Large intestine (tissue), 3 donors: ENCODE measurements at regions not wholly inside any gene's neighbourhood (a gene's known extent, or its start where the extent isn't known, plus 50 kb on each side); places are given as distances from the start of the nearest gene placed in this dataset.

Source experiments
- DNase-seq, 2 donors: peaks; one replicate each; pipeline versions ENCODE4 v3.0.0 to v3.0.0-alpha.2; 2013
- H3K27ac ChIP-seq: one replicate; pipeline ENCODE4 v1.5.1; 2013; ENCODE audit warnings: low read length
- H3K27me3 ChIP-seq: 2 replicates; pipeline ENCODE4 v1.6.1; 2013; ENCODE audit warnings: low read length; ENCODE audit not compliant: control insufficient read depth, insufficient read depth
- H3K36me3 ChIP-seq: 2 replicates; pipeline ENCODE4 v1.6.1; 2013; ENCODE audit warnings: low read length; ENCODE audit not compliant: control insufficient read depth, insufficient read depth
- H3K4me1 ChIP-seq: one replicate; pipeline ENCODE4 v1.6.1; 2013; ENCODE audit warnings: low read length; ENCODE audit not compliant: control insufficient read depth, insufficient read depth
- H3K4me3 ChIP-seq: one replicate; pipeline ENCODE4 v1.5.1; 2013; ENCODE audit warnings: low read length
- H3K9me3 ChIP-seq: one replicate; pipeline ENCODE4 v1.6.1; 2013; ENCODE audit warnings: mild to moderate bottlenecking, low read depth, low read length, moderate library complexity; ENCODE audit not compliant: control insufficient read depth
- WGBS: methylation state at CpG from one replicate; pipeline ENCODE4 v1.1.5; 2013; ENCODE audit warnings: low lambda C conversion rate; ENCODE audit not compliant: insufficient coverage; 5-methylcytosine and 5-hydroxymethylcytosine counted together

- H3K36me3 ChIP-seq = no peaks in the 10 kb centered on the region
- H3K27ac ChIP-seq = no peak overlapping the region
- H3K4me3 ChIP-seq = no peak overlapping the region
- DNase-seq = no peak
- no peaks in the 10 kb centered on the region for H3K9me3 ChIP-seq
- no peaks in the 10 kb centered on the region for H3K27me3 ChIP-seq
- no CpG with 5 or more reads among the region's 4 CpGs for WGBS
- H3K4me1 ChIP-seq = no peaks in the 10 kb centered on the region
Measured at GRCh38 chr5:86030753-86031152, 587.0 kb upstream of the COX7C start.

GRCh38 chr5:86038566-86038965 is 579.2 kb upstream of the COX7C start:
- H3K27ac ChIP-seq = no peak overlapping the region
- DNase-seq = no peak
- H3K4me1 ChIP-seq = no peaks in the 10 kb centered on the region
- H3K4me3 ChIP-seq = no peak overlapping the region
- H3K9me3 ChIP-seq = no peaks in the 10 kb centered on the region
- H3K36me3 ChIP-seq = no peaks in the 10 kb centered on the region
- H3K27me3 ChIP-seq = no peaks in the 10 kb centered on the region
- 100% methylated on average over 1 of the region's 3 CpGs for WGBS

- Histone ChIP-seq H3K36me3 (no peaks in the 10 kb centered on the region), H3K27ac (no peak overlapping the region), H3K9me3 (no peaks in the 10 kb centered on the region), H3K4me3 (no peak overlapping the region), H3K27me3 (no peaks in the 10 kb centered on the region), H3K4me1 (no peaks in the 10 kb centered on the region)
- WGBS = 100% methylated on average over 1 of the region's 7 CpGs
- DNase-seq = no peak
Measured at GRCh38 chr5:86039351-86039750, 578.4 kb upstream of the COX7C start.

- Histone ChIP-seq H3K27ac (no peak overlapping the region), H3K4me1 (no peaks in the 10 kb centered on the region), H3K27me3 (no peaks in the 10 kb centered on the region), H3K4me3 (no peak overlapping the region), H3K36me3 (no peaks in the 10 kb centered on the region), H3K9me3 (no peaks in the 10 kb centered on the region)
- no peak for DNase-seq
- no CpG with 5 or more reads among the region's 1 CpG for WGBS
Measured at GRCh38 chr5:86070719-86071118, 547.0 kb upstream of the COX7C start.

GRCh38 chr5:86074297-86074696 is 543.4 kb upstream of the COX7C start:
- 100% methylated on average over 1 of the region's 3 CpGs for WGBS

GRCh38 chr5:86075139-86075538 is 542.6 kb upstream of the COX7C start:
- no peak overlapping the region for H3K27ac ChIP-seq
- H3K9me3 ChIP-seq = no peaks in the 10 kb centered on the region
- no peaks in the 10 kb centered on the region for H3K36me3 ChIP-seq
- H3K27me3 ChIP-seq = no peaks in the 10 kb centered on the region
- 80% methylated on average over 4 of the region's 6 CpGs for WGBS
- H3K4me3 ChIP-seq = no peak overlapping the region
- no peaks in the 10 kb centered on the region for H3K4me1 ChIP-seq
- no peak for DNase-seq

More at GRCh38 chr5:86074297-86074696, 543.4 kb upstream of the COX7C start:
- H3K4me1 ChIP-seq = no peaks in the 10 kb centered on the region
- H3K27ac ChIP-seq = no peak overlapping the region
- H3K27me3 ChIP-seq = no peaks in the 10 kb centered on the region
- no peak for DNase-seq
- H3K4me3 ChIP-seq = no peak overlapping the region
- no peaks in the 10 kb centered on the region for H3K36me3 ChIP-seq
- H3K9me3 ChIP-seq = no peaks in the 10 kb centered on the region

GRCh38 chr5:86095092-86095491 is 522.6 kb upstream of the COX7C start:
- Histone ChIP-seq H3K27ac (no peak overlapping the region), H3K4me3 (no peak overlapping the region), H3K4me1 (no peaks in the 10 kb centered on the region), H3K27me3 (no peaks in the 10 kb centered on the region), H3K9me3 (no peaks in the 10 kb centered on the region), H3K36me3 (no peaks in the 10 kb centered on the region)
- no CpG with 5 or more reads among the region's 1 CpG for whole genome bisulfite sequencing
- DNase-seq = no peak

- no peaks in the 10 kb centered on the region for H3K4me1 ChIP-seq
- no peaks in the 10 kb centered on the region for H3K9me3 ChIP-seq
- no peaks in the 10 kb centered on the region for H3K36me3 ChIP-seq
- H3K27ac ChIP-seq = no peak overlapping the region
- H3K27me3 ChIP-seq = no peaks in the 10 kb centered on the region
- no peak overlapping the region for H3K4me3 ChIP-seq
- no peak for DNase-seq
- no CpG with 5 or more reads among the region's 6 CpGs for WGBS
Measured at GRCh38 chr5:86101966-86102365, 515.8 kb upstream of the COX7C start.

GRCh38 chr5:86108825-86109224 is 508.9 kb upstream of the COX7C start:
- Histone ChIP-seq H3K9me3 (no peaks in the 10 kb centered on the region), H3K36me3 (no peaks in the 10 kb centered on the region), H3K27me3 (no peaks in the 10 kb centered on the region), H3K4me1 (no peaks in the 10 kb centered on the region), H3K27ac (no peak overlapping the region), H3K4me3 (no peak overlapping the region)
- no peak for DNase-seq
- WGBS = no CpG with 5 or more reads among the region's 6 CpGs

- Histone ChIP-seq H3K27me3 (no peaks in the 10 kb centered on the region), H3K27ac (no peak overlapping the region), H3K4me1 (no peaks in the 10 kb centered on the region), H3K4me3 (no peak overlapping the region), H3K9me3 (no peaks in the 10 kb centered on the region), H3K36me3 (no peaks in the 10 kb centered on the region)
- DNase-seq = no peak
Measured at GRCh38 chr5:86112249-86112648, 505.5 kb upstream of the COX7C start.

- H3K27me3 ChIP-seq = no peaks in the 10 kb centered on the region
- no peak overlapping the region for H3K4me3 ChIP-seq
- H3K36me3 ChIP-seq = no peaks in the 10 kb centered on the region
- H3K27ac ChIP-seq = no peak overlapping the region
- 89% methylated on average over 1 of the region's 1 CpG for WGBS
- no peak for DNase-seq
- no peaks in the 10 kb centered on the region for H3K9me3 ChIP-seq
- no peaks in the 10 kb centered on the region for H3K4me1 ChIP-seq
Measured at GRCh38 chr5:86115164-86115563, 502.6 kb upstream of the COX7C start.
